ENCODE measurements at regions not wholly inside any gene's neighbourhood (a gene's known extent, or its start where the extent isn't known, plus 50 kb on each side); places are given as distances from the start of the nearest gene placed in this dataset.
A peak's percentile ranks its signal among the peaks of the same experiment; 100 is the strongest.

DNA sequence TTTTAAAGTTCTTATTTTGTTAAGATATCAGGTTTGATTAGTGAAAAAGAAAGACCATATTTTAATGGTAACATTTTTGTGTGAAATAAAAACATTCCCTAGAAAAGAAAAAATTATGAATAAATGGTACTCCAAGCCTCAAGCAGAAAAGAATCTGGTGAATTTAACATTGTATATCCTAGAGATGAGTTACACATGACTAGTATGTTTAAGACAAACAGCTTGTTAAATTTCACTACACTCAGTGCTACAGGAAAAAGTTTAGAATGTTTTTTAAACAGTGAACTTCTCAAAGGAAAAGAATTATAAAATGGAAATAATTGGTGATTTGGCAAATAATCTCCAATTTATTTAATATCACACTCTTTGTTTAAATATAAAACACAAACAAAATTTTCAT, 222.7 kb upstream of the MCHR2 start:
- TF ChIP-seq, protein P1, sequence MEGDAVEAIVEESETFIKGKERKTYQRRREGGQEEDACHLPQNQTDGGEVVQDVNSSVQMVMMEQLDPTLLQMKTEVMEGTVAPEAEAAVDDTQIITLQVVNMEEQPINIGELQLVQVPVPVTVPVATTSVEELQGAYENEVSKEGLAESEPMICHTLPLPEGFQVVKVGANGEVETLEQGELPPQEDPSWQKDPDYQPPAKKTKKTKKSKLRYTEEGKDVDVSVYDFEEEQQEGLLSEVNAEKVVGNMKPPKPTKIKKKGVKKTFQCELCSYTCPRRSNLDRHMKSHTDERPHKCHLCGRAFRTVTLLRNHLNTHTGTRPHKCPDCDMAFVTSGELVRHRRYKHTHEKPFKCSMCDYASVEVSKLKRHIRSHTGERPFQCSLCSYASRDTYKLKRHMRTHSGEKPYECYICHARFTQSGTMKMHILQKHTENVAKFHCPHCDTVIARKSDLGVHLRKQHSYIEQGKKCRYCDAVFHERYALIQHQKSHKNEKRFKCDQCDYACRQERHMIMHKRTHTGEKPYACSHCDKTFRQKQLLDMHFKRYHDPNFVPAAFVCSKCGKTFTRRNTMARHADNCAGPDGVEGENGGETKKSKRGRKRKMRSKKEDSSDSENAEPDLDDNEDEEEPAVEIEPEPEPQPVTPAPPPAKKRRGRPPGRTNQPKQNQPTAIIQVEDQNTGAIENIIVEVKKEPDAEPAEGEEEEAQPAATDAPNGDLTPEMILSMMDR (IDR thresholded peaks at IDR 0.05; ENCODE audit: low read depth, low read length), result no peak
- Histone ChIP-seq H3K4me3 (no peak overlapping the region), H3K27me3 (no peaks in the 10 kb centered on the region), H3K27ac (no peak overlapping the region), H3K36me3 (no peaks in the 10 kb centered on the region), H3K9me3 (ENCODE audit: low read depth) (no peaks in the 10 kb centered on the region), H3K4me1 (ENCODE audit: low read depth) (no peaks in the 10 kb centered on the region)
- DNase-seq (ENCODE audit: low read depth in 1 of 2, low spot score in 1 of 2), result no peak

- H3K9me3 ChIP-seq (ENCODE audit: low read depth), result no peaks in the 10 kb centered on the region
- H3K36me3 ChIP-seq, result no peaks in the 10 kb centered on the region
- H3K27me3 ChIP-seq, result no peaks in the 10 kb centered on the region
- H3K27ac ChIP-seq, result no peak overlapping the region
- H3K4me3 ChIP-seq, result no peak overlapping the region
- H3K4me1 ChIP-seq (ENCODE audit: low read depth), result peaks cover 6% of the 10 kb centered on the region
- DNase-seq (ENCODE audit: low read depth in 1 of 2, low spot score in 1 of 2), result no peak
- TF ChIP-seq, protein P1 (IDR thresholded peaks at IDR 0.05; ENCODE audit: low read depth, low read length), result no peak
Observed at GRCh38 chr6:100212131-100212530, 218.1 kb upstream of the MCHR2 start.

DNA sequence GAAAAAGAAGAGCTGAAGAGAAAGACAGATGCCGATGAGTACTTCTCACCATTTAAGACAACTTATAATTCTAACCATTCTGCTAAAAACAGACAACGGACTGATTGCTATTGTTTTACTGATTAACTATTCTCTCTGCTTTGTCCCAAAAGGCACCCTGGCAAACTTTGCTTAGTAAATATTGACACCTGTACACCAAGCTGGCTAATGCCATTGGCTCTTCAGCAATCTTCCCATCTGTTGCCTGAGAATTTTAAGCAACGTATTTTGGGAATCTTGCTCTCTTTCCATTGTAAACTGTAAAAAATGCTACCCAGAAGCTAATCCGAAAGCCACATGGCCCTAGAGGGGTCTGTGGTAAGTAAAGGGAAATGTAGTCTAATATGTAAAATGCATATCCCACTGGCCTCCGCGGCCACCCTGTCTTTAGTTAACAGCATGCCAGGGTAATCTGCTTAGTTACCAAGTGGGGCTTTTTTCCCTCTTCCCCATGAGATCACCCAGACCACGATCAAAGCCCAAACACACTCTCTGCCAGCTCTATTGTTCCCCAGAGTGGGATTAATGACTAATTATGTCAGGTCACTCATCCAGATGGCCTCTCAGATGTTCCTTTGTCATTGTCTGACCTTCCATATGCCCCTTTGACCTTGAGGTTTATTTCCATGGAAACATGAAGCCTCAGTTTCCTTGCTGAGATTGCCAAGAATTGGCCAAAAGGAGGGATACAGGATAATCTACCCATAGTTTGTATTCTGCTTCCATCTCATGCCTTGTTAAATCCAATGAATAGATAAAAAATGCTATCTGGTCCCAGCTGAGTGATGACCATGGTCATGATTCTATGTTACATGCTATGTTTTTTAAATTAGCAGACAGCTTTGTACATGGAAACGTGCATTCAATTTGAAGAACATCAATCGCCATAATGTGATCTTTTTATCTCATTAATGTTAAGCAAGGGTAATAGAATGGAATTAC, 216.4 kb upstream of the MCHR2 start:
- Histone ChIP-seq H3K27ac (no peak overlapping the region), H3K36me3 (no peaks in the 10 kb centered on the region), H3K4me3 (no peak overlapping the region), H3K9me3 (ENCODE audit: low read depth) (no peaks in the 10 kb centered on the region), H3K27me3 (no peaks in the 10 kb centered on the region), H3K4me1 (ENCODE audit: low read depth) (peaks cover 6% of the 10 kb centered on the region)
- no peak for DNase-seq (ENCODE audit: low read depth in 1 of 2, low spot score in 1 of 2)
- TF ChIP-seq, protein P1 (IDR thresholded peaks at IDR 0.05; ENCODE audit: low read depth, low read length), result no peak

GRCh38 chr6:100209323-100210136, 215.5 kb upstream of the MCHR2 start:
- H3K36me3 ChIP-seq, result no peaks in the 10 kb centered on the region
- no peaks in the 10 kb centered on the region for H3K27me3 ChIP-seq
- no peak overlapping the region for H3K27ac ChIP-seq
- no peaks in the 10 kb centered on the region for H3K9me3 ChIP-seq (ENCODE audit: low read depth)
- TF ChIP-seq, protein P1 (IDR thresholded peaks at IDR 0.05; ENCODE audit: low read depth, low read length), result no peak
- DNase-seq (ENCODE audit: low read depth in 1 of 2, low spot score in 1 of 2), result peak in 1 of 2 donors; percentile 29
- H3K4me1 ChIP-seq (ENCODE audit: low read depth), result peaks cover 6% of the 10 kb centered on the region
- no peak overlapping the region for H3K4me3 ChIP-seq

DNA sequence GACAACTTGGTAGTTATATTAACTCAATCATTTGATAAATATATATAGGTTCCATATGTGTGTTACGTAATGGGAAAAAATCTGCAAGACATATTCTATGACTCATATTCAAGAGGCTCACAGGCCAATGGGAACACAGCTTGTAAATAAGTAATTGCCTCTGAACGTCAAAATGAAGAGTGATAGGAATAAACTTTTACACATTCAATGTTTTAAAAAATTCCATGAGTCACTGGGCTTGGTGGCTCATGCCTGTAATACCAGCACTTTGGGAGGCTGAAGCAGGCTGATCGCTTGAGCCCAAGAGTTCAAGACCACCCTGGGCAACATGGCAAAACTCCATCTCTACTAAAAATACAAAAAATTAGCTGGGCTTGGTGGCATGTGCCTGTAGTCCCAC, 209.4 kb upstream of the MCHR2 start:
- Histone ChIP-seq H3K27ac (no peak overlapping the region), H3K4me3 (no peak overlapping the region), H3K9me3 (ENCODE audit: low read depth) (no peaks in the 10 kb centered on the region), H3K36me3 (no peaks in the 10 kb centered on the region), H3K27me3 (no peaks in the 10 kb centered on the region), H3K4me1 (ENCODE audit: low read depth) (no peaks in the 10 kb centered on the region)
- TF ChIP-seq, protein P1 (IDR thresholded peaks at IDR 0.05; ENCODE audit: low read depth, low read length), result no peak
- DNase-seq (ENCODE audit: low read depth in 1 of 2, low spot score in 1 of 2), result peak in 1 of 2 donors; percentile 91
